Activated naive CD4-positive, alpha-beta T cell treated with anti-CD3 and anti-CD28 coated beads, Interleukin-2, amount 50 U/mL, for 24 hours (primary cell): ENCODE measurements at regions not wholly inside any gene's neighbourhood (a gene's known extent, or its start where the extent isn't known, plus 50 kb on each side); places are given as distances from the start of the nearest gene placed in this dataset.
"Not testable (repeated sequence)": the region's sequence is repeated elsewhere in the genome, so short reads cannot be mapped to it uniquely, and the experiment has no call there.

Source experiments
- H3K27ac Mint-ChIP-seq: one replicate; pipeline ENCODE4 v1.8.0; 2021; ENCODE audit warnings: mild to moderate bottlenecking, mixed read lengths
- H3K27me3 Mint-ChIP-seq: one replicate; pipeline ENCODE4 v1.8.0; 2021; ENCODE audit warnings: mixed read lengths
- H3K36me3 Mint-ChIP-seq: one replicate; pipeline ENCODE4 v1.8.0; 2021; ENCODE audit warnings: mixed read lengths
- H3K4me1 Mint-ChIP-seq: one replicate; pipeline ENCODE4 v1.8.0; 2021; ENCODE audit warnings: mixed read lengths
- H3K4me3 Mint-ChIP-seq: one replicate; pipeline ENCODE4 v1.8.0; 2021; ENCODE audit warnings: mild to moderate bottlenecking, mixed read lengths
- H3K9me3 Mint-ChIP-seq: one replicate; pipeline ENCODE4 v1.8.0; 2021; ENCODE audit warnings: mixed read lengths

DNA sequence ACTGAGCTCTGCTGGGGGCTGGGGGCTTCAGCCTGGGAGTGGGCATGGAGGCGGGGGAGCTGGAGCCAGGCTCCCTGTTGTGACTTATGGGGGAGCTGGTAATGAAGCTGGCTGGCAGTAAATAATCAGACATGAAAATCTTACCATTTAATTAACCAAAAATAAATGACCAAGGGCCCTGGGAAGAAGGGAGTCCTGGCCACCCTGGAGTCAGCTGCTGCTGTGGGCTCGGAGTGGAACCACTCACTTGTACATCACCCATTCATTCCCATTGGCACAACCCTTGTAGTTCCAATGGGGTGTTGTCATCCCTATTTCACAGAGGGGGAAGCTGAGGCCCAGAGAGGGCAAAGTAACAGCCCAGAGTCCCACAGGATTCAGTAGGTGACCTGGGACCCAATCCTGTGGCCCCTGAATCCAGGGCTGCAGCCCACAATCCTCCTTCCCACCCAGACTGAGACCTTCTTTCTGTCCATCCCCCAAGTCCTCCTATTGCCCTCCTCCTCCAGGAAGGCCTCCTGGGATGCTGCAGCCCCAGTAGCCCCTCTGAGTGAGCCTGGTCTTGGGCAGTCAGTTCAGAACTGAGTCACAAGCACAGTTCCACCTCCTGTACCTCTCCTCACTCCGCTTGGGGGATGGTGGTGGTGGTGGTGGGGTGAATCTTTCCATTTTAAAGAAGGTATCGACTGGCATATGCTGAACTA is 259.4 kb upstream of the MVB12B start:
- no peak overlapping the region for H3K4me3 Mint-ChIP-seq
- H3K9me3 Mint-ChIP-seq, result no peaks in the 10 kb centered on the region
- H3K27me3 Mint-ChIP-seq, result peaks cover 9% of the 10 kb centered on the region
- H3K4me1 Mint-ChIP-seq, result no peaks in the 10 kb centered on the region
- no peak overlapping the region for H3K27ac Mint-ChIP-seq
- no peaks in the 10 kb centered on the region for H3K36me3 Mint-ChIP-seq

DNA sequence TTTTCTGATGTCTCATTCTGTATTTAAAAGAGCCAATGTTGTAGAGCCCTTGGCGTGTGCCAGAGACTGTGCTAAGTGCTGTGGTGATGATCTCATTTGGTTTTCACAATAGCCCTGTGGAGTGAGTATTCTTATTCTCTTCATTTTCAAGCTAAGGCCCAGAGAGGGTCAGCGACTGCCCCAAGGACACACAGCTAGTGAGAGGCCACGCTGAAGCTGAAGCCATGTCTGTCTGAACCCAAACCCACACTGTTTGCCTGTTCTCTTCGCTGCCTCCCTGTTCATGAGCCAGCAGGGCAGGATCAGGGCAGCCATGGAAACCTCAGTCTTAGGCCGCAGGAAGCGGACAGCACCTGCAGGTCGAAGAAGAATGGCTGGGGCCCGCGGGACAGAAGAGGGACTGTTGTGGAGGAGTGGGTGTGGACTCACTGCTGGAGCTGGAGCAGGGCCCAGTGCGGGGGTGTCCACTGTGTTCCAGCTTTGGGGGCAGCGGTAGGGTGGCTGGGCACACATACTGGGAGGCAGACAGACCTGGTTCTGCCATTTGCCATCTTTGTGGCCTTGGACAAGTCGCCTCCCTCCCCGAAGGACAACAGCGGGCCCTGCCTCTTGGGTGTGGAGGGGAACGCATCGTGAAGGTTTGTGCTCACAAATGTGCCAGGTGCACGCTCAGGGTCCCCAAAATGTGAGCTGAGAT is 257.9 kb upstream of the MVB12B start:
- H3K9me3 Mint-ChIP-seq, result no peaks in the 10 kb centered on the region
- H3K36me3 Mint-ChIP-seq, result no peaks in the 10 kb centered on the region
- H3K27ac Mint-ChIP-seq, result no peak overlapping the region
- H3K4me1 Mint-ChIP-seq, result no peaks in the 10 kb centered on the region
- no peak overlapping the region for H3K4me3 Mint-ChIP-seq
- peaks cover 11% of the 10 kb centered on the region for H3K27me3 Mint-ChIP-seq

DNA sequence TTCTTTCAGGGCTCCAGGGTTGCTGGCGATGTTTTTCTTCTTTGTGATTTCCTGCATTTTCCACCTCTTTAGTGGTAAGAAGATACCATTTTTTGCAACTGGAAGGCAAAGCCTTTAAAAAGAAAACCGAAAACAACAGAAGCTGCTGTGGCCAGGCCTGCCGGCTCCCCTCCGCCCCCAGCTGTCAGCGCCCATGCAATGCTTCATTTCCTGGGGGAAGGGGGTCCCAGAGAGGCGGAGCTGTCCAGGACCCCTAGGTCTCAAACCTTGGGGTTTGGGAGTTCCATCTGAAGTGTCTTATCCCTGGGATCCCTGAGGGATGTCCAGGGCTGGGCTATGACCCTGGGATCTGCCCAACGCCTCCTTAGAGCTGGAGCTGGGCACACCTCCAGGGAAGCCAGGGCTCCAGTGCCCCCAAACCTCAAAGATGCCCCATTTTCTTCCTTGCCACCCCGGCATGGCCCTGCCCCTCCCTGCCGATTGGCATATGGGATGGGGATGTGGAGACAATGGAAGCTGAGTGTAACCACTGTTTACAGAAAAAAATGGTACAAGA is 257.2 kb upstream of the MVB12B start:
- Mint-ChIP-seq H3K27me3 (peaks cover 11% of the 10 kb centered on the region), H3K27ac (no peak overlapping the region), H3K36me3 (no peaks in the 10 kb centered on the region), H3K4me3 (no peak overlapping the region), H3K4me1 (no peaks in the 10 kb centered on the region), H3K9me3 (no peaks in the 10 kb centered on the region)

DNA sequence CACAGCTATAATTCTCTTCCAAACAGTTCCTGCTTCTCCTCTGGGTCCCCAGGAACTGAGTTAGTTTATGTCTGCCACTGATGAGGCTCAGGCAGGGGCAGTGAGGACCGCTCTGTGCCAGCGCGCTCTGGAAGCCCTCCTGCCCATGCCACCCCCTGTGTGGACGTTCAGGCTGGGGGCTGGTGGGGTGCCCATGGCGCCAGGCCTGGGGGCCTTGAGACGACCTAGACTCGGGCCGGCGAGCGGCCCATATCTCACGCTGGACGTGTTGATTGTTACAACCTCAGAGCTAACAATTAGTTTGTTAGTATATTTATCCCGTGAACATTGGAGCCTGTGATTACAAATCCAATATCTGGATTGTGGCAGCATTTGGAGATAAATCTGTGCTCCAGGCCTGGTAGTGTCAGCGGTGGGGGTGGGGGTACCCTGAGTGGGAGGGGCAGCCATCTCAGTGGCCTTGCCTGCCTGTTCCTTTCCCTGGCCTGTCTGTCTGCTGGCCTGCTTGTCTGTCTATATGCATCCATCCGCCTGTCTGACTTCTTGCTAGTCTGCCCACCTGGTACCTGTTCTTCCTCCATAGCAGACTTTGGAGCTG is 256.5 kb upstream of the MVB12B start:
- Mint-ChIP-seq H3K4me1 (no peaks in the 10 kb centered on the region), H3K36me3 (no peaks in the 10 kb centered on the region), H3K27me3 (peaks cover 11% of the 10 kb centered on the region), H3K9me3 (no peaks in the 10 kb centered on the region), H3K4me3 (no peak overlapping the region), H3K27ac (no peak overlapping the region)

DNA sequence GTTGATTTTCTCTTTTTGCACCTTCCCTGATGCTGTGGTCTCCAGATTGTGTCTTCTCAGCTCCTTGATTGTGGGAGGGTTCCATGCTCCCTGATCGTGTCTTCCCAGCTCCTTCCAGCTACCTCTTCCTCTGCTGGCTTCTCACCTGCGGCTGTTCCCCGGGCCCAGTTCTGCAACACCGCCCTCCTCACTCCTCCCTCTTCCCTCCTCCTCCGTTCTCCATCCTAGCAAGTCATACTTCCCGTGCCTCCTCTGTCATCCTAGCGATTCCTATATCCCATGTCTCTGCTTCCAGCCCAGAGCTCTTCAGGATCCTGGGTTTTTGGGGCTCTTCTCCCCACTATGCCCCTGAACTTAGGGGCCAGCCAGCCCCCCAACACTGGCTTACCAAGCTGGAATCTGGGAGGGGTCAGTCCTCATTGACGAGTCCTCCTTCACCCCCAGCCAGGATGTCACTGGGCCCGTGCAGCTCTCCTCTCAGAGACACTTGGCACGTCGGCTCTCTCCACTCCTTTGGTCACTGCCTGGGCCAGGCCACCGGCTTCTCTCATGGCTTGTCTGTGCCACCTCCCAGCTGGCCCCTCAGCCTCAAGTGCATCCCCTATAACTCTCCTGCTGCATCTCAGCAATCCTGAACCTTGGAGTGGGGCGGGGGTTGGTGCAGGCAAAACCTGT is 255.4 kb upstream of the MVB12B start:
- Mint-ChIP-seq H3K4me1 (no peaks in the 10 kb centered on the region), H3K9me3 (no peaks in the 10 kb centered on the region), H3K4me3 (no peak overlapping the region), H3K36me3 (no peaks in the 10 kb centered on the region), H3K27me3 (peaks cover 8% of the 10 kb centered on the region), H3K27ac (no peak overlapping the region)

DNA sequence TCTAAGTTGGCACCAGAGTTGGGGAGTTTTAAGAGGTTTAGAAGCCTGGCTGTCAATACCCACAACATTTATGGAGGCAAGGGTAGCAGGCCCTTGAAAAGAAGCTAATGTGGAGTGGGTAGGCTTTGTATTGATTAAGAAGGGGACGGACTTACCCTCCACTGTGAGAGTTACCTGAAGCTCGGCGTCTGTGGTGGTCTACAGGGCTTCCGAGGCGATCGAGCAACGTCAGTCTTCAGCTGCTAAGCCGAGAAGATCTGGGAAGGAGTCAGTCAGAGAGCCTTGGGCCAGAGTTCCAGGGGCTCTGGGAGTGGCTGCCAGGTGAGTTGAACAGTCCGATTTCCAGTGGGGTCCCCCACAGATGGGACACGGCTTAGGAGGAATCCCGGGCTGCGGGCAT is 249.0 kb upstream of the MVB12B start:
- H3K4me1 Mint-ChIP-seq, H3K36me3 Mint-ChIP-seq, H3K4me3 Mint-ChIP-seq, H3K27ac Mint-ChIP-seq, H3K27me3 Mint-ChIP-seq, H3K9me3 Mint-ChIP-seq: not testable (repeated sequence)

DNA sequence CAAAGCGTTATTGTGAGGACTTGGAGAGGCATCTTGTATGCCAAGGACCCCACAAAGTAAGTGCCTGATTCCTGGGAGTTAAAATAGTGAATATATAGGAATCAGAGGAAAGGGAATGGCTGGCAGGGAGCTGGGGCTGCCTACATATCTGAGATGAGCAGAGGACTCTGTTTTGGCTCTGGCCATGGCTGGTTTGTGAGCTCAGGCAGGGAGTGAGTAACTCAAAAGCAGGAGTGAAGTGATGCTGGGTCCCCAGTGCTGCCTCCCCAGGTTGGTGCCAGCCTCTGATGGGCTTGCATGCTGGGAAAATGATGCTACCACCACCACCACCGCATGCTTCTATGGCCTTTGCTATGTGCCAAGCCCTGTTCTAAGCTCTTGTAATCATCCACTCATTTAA is 246.0 kb upstream of the MVB12B start:
- no peak overlapping the region for H3K4me3 Mint-ChIP-seq
- no peaks in the 10 kb centered on the region for H3K9me3 Mint-ChIP-seq
- peaks cover 12% of the 10 kb centered on the region for H3K4me1 Mint-ChIP-seq
- H3K36me3 Mint-ChIP-seq, result no peaks in the 10 kb centered on the region
- peaks cover 6% of the 10 kb centered on the region for H3K27me3 Mint-ChIP-seq
- H3K27ac Mint-ChIP-seq, result no peak overlapping the region

DNA sequence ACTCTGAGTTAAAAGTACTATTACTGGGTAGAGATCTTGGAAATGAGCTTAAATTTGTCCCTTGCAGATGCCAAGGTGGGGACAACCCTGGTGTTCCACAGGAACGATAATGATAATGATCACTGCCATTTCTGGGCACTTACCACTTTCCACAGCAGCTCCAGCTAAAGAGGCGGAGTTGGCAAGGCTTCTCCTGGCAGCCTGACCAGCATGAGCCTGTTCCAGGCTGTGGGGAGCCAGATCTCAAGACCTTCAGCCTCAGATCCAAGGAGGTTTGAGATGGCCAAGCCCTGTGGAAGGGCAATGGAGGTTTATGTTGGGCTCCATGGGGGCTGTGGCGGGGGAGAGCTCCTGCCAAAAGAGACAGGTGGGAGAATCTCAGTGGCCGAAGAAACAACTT is 244.9 kb upstream of the MVB12B start:
- H3K4me3 Mint-ChIP-seq, result no peak overlapping the region
- no peaks in the 10 kb centered on the region for H3K36me3 Mint-ChIP-seq
- peaks cover 12% of the 10 kb centered on the region for H3K4me1 Mint-ChIP-seq
- H3K9me3 Mint-ChIP-seq, result no peaks in the 10 kb centered on the region
- H3K27ac Mint-ChIP-seq, result no peak overlapping the region
- H3K27me3 Mint-ChIP-seq, result peaks cover 6% of the 10 kb centered on the region

DNA sequence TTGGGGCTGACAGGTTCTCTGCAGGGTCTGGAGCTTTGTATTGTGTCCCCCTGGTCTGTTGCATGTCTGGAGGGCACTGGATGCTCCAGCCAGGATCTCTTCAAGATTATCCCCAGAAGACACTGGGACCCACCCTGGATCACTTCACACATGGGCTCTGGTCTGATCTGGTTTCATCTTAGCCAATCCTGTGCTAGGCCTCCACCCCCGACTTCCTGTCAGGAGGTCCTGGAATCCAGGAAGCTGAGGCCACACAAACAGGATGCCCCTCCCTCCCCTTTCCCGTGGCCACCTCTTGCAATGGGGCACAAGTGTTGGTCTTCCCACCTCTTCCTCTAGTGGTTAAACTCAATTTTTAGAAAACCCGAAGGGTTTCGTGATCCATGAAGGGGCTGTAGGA is 242.6 kb upstream of the MVB12B start:
- Mint-ChIP-seq H3K9me3 (no peaks in the 10 kb centered on the region), H3K36me3 (no peaks in the 10 kb centered on the region), H3K27ac (no peak overlapping the region), H3K4me3 (no peak overlapping the region), H3K27me3 (peaks cover 5% of the 10 kb centered on the region), H3K4me1 (peaks cover 12% of the 10 kb centered on the region)

DNA sequence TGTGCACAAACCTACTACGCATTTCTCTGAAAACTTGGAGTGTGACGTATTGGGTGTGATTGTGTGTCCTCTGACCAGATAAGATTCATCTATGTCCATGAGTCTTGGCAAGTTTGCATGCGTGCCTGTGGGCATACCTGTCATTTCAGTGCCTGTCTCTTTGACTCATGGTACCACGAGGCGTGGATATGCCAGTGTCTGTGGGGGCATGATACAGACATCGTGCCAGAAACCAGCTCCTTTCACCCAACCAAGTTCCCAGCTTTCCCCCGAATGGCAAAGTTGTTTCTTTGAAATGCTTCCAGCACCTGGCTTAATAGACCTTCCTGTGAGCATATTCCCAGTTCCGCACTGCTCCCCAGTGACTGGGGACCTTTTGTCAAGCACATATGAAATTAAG is 241.9 kb upstream of the MVB12B start:
- Mint-ChIP-seq H3K4me3 (no peak overlapping the region), H3K4me1 (peaks cover 12% of the 10 kb centered on the region), H3K27me3 (peaks cover 2% of the 10 kb centered on the region), H3K9me3 (no peaks in the 10 kb centered on the region), H3K27ac (no peak overlapping the region), H3K36me3 (no peaks in the 10 kb centered on the region)

DNA sequence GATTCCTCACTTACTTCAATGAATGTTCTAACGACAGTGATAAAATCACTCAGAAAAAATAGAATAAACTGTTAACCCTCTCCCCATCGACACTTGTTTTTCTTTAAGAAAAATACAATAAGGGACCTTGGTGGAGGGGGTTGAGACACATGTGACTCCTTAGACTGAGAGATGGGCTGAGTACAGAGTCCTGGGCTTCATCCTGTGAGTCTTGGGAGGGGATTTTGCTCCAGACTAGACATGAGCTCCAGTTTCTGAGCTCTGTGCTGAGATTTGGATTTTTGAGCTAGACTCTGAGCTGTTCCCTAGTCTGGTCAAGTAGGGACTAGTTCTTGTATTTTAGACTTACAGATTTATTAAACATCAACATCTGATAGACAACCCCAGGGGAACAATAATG is 241.5 kb upstream of the MVB12B start:
- Mint-ChIP-seq H3K27me3 (peaks cover 2% of the 10 kb centered on the region), H3K9me3 (no peaks in the 10 kb centered on the region), H3K36me3 (no peaks in the 10 kb centered on the region), H3K4me3 (no peak overlapping the region), H3K4me1 (peaks cover 12% of the 10 kb centered on the region), H3K27ac (no peak overlapping the region)

DNA sequence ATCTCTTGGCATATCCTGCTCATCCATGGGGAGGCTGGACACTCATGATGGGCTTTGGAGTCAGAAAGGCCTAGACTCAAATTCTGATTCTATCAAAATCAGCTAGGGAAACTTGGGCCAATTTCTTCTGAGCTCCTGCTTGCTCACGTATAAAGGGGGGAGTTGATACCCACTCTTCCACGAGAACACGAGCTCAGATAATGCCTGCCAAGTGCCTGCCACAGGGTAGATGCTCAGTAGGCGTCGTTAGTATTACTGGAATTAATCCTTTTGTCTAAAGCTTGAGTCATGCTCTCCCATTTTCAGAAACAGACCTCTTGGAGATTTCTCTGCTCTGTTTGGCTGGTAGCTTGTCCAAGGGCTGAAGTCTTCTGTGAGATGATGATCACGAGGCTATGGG is 238.3 kb upstream of the MVB12B start:
- Mint-ChIP-seq H3K4me1 (peaks cover 12% of the 10 kb centered on the region), H3K36me3 (no peaks in the 10 kb centered on the region), H3K9me3 (no peaks in the 10 kb centered on the region), H3K4me3 (no peak overlapping the region), H3K27ac (no peak overlapping the region), H3K27me3 (peaks cover 2% of the 10 kb centered on the region)

DNA sequence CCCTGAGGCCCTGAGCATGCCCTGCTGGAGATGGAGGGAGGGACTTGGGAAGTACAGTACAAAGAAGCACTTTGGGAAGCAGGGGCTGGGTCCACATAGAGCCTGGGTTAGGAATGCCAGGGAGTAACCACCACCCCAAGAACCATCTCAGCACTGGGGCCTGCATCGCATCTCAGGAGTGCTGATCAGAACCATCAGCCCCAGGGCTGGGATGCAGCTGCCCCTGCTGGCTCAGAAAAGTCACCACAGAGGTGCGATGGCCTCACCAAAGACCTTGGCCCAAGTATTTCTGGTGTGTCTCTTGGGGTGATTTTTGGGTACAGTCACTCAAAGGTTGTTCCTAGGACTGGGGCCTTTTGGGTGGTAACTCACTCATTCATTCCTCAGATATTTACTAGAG is 236.8 kb upstream of the MVB12B start:
- no peaks in the 10 kb centered on the region for H3K27me3 Mint-ChIP-seq
- H3K4me1 Mint-ChIP-seq, result no peaks in the 10 kb centered on the region
- no peaks in the 10 kb centered on the region for H3K9me3 Mint-ChIP-seq

DNA sequence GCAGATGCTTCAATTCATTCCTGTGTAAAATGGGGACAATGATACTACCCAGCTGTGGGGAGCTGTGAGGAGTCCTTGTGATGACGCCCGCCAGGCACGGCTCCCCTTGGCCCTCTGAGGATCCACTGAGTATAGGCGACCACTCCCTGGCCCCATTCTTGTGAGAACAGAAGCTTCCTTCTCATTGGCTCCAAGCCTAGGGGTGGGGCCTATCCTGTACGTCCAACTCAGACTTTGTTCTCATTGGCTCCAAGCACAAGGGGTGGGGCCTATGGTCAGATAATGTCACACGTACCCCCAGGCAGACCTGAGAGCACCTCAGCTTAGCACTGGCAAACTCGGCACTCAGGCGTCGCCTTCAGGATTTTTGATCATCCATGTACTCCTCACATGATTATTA is 232.9 kb upstream of the MVB12B start:
- no peaks in the 10 kb centered on the region for H3K9me3 Mint-ChIP-seq
- H3K4me3 Mint-ChIP-seq, result no peak overlapping the region
- H3K27ac Mint-ChIP-seq, result no peak overlapping the region
- H3K4me1 Mint-ChIP-seq, result no peaks in the 10 kb centered on the region
- H3K36me3 Mint-ChIP-seq, result no peaks in the 10 kb centered on the region
- peaks cover 2% of the 10 kb centered on the region for H3K27me3 Mint-ChIP-seq

More for the DNA sequence above, 236.8 kb upstream of the MVB12B start:
- Mint-ChIP-seq H3K36me3 (no peaks in the 10 kb centered on the region), H3K27ac (no peak overlapping the region), H3K4me3 (no peak overlapping the region)

DNA sequence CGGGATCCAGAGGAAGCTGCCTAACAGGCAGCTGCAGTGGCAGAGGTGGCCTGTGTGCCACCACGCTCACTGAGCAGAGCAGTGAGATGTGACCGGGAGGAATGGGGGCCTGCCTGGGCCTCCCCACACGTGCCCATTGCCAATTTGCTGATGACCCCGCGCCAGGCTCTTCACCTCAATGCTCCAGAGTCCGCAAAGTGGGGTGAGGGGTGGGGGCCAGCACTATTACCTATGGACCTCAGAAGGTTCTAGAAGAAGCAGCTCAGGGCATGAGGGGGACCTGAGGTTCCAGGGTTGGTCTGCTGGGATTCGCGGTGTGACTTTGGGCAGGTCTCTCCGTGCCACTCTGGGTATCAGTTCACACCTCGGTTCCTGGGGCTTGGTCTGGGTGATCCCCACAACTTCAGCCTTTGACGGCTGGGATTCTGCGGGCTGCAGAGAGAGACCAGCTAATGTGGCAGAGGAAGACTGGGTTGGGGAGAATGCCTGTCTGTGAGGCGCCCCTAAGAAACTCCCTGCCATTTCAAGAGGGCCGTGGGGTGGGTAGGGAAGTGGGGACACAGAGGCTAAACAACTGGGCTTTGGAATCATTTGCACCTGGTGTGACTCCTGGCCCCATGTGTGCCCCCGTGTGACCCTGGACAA is 231.0 kb upstream of the MVB12B start:
- Mint-ChIP-seq H3K9me3 (no peaks in the 10 kb centered on the region), H3K4me3 (no peak overlapping the region), H3K36me3 (no peaks in the 10 kb centered on the region), H3K27ac (no peak overlapping the region), H3K27me3 (peaks cover 2% of the 10 kb centered on the region), H3K4me1 (no peaks in the 10 kb centered on the region)
